ENCODE measurements at regions not wholly inside any gene's neighbourhood (a gene's known extent, or its start where the extent isn't known, plus 50 kb on each side); places are given as distances from the start of the nearest gene placed in this dataset.
"Not testable (repeated sequence)": the region's sequence is repeated elsewhere in the genome, so short reads cannot be mapped to it uniquely, and the experiment has no call there.

DNA sequence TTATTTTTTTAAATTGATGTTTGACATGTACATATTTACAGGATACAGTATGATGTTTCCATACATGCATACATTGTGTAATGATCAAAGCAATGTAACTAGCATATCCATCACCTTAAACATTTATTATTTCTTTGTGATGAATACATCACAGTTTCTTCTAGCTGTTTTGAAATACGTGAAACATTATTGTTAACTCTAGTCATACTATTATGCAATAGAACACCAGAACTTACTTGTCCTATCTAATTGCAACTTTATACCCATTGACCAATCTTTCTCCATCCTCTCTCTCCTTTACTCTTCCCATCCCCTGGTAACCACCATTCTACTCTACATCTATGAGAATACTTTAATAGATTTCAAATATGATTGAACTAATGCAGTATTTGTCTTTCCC lies 1942.7 kb downstream of the PCDH9 start (continued):
- TF ChIP-seq, protein P1, sequence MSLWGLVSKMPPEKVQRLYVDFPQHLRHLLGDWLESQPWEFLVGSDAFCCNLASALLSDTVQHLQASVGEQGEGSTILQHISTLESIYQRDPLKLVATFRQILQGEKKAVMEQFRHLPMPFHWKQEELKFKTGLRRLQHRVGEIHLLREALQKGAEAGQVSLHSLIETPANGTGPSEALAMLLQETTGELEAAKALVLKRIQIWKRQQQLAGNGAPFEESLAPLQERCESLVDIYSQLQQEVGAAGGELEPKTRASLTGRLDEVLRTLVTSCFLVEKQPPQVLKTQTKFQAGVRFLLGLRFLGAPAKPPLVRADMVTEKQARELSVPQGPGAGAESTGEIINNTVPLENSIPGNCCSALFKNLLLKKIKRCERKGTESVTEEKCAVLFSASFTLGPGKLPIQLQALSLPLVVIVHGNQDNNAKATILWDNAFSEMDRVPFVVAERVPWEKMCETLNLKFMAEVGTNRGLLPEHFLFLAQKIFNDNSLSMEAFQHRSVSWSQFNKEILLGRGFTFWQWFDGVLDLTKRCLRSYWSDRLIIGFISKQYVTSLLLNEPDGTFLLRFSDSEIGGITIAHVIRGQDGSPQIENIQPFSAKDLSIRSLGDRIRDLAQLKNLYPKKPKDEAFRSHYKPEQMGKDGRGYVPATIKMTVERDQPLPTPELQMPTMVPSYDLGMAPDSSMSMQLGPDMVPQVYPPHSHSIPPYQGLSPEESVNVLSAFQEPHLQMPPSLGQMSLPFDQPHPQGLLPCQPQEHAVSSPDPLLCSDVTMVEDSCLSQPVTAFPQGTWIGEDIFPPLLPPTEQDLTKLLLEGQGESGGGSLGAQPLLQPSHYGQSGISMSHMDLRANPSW (CRISPR knock-in tag; conservative IDR thresholded peaks at IDR 0.05; ENCODE audit: low read depth), result no peak

DNA sequence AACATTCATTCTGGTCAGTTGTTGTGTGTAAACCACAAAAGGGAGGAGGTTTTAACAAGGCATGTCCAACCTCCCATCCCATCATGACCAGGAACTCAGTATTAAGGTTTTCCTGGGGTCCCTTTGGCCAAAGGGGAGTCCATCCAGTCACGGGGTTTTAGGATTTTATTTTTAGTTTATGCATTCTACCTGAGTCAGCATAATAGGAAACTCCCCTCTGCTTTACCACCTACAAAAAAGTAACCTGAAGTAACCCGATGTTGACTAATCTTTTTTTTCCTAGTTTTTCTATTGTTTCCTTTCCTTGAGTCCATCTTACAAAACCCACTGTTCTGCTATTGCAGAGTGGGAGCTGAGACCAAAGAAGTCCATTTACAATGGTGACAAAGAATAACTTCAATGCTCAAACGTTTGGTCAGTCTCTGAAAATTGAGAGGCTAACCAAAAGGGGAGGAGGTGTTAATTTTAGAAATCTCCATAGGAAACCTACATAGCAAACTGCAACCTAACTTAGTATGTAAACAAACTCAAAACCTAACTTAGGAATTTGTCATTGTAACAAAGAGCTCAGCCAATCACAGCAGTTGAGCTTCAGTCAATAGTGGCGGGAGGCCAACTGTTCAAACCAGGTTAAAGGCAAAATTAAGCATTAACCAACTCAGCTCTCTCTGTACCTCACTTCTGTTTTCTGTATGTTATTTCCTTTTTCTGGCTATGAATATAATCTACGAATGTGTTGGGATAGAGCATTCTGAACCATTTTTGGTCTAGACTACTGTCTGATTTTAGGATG lies 1954.1 kb downstream of the PCDH9 start:
- no peak for ATAC-seq

DNA sequence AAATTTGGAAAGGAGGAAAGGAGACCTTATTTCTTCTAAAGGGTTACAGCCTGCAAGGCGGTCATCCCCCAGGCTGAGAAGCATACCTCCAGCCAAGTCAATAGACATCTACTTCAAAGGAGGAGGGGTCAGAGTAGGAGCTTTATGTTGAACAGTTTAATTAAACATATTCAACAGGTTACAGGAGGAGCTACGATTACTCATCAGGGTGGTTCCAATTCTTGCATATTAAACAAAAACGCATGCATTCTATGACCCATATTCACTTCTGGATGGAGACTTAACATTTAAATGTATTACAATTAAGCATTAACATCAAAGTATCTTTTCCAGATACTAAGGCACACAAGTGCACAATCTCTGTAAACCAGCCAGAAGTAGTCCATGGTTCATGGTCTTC lies 1955.0 kb downstream of the PCDH9 start:
- ChIA-PET POLR2A (no interaction called here), CTCF (no interaction called here)
- Mint-ChIP-seq H3K27ac (no peak overlapping the region), H3K27me3 (ENCODE audit: low read depth) (peaks cover 2% of the 10 kb centered on the region), H3K9me3 (peaks cover 41% of the 10 kb centered on the region), H3K4me3 (no peak overlapping the region), H3K36me3 (peaks cover 24% of the 10 kb centered on the region), H3K4me1 (no peaks in the 10 kb centered on the region)
- TF ChIP-seq SOX15 (CRISPR knock-in tag; IDR thresholded peaks at IDR 0.05), result no peak
- TF ChIP-seq, protein P2, sequence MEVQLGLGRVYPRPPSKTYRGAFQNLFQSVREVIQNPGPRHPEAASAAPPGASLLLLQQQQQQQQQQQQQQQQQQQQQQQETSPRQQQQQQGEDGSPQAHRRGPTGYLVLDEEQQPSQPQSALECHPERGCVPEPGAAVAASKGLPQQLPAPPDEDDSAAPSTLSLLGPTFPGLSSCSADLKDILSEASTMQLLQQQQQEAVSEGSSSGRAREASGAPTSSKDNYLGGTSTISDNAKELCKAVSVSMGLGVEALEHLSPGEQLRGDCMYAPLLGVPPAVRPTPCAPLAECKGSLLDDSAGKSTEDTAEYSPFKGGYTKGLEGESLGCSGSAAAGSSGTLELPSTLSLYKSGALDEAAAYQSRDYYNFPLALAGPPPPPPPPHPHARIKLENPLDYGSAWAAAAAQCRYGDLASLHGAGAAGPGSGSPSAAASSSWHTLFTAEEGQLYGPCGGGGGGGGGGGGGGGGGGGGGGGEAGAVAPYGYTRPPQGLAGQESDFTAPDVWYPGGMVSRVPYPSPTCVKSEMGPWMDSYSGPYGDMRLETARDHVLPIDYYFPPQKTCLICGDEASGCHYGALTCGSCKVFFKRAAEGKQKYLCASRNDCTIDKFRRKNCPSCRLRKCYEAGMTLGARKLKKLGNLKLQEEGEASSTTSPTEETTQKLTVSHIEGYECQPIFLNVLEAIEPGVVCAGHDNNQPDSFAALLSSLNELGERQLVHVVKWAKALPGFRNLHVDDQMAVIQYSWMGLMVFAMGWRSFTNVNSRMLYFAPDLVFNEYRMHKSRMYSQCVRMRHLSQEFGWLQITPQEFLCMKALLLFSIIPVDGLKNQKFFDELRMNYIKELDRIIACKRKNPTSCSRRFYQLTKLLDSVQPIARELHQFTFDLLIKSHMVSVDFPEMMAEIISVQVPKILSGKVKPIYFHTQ (CRISPR knock-in tag; IDR thresholded peaks at IDR 0.05), result no peak
- ATAC-seq, result no peak
- DNase-seq (ENCODE audit: low spot score), result no peak

More for the DNA sequence above, 1954.1 kb downstream of the PCDH9 start:
- POLR2A ChIA-PET, result no interaction called here
- Mint-ChIP-seq H3K4me3 (no peak overlapping the region), H3K36me3 (peaks cover 24% of the 10 kb centered on the region), H3K4me1 (no peaks in the 10 kb centered on the region), H3K27me3 (ENCODE audit: low read depth) (peaks cover 2% of the 10 kb centered on the region), H3K27ac (no peak overlapping the region), H3K9me3 (peaks cover 39% of the 10 kb centered on the region)
- TF ChIP-seq TCF7 (CRISPR knock-in tag; IDR thresholded peaks at IDR 0.05; ENCODE audit: low read depth) (no peak), ETV6 (CRISPR knock-in tag; IDR thresholded peaks at IDR 0.05) (no peak), PRRX2 (CRISPR knock-in tag; IDR thresholded peaks at IDR 0.05) (no peak), NR2C2 (CRISPR knock-in tag; IDR thresholded peaks at IDR 0.05) (no peak), TEAD1 (CRISPR knock-in tag; IDR thresholded peaks at IDR 0.05) (no peak), CBFB (CRISPR knock-in tag; IDR thresholded peaks at IDR 0.05; ENCODE audit: low read depth) (no peak), TP53 (CRISPR knock-in tag; IDR thresholded peaks at IDR 0.05) (no peak)
- TF ChIP-seq, protein P3, sequence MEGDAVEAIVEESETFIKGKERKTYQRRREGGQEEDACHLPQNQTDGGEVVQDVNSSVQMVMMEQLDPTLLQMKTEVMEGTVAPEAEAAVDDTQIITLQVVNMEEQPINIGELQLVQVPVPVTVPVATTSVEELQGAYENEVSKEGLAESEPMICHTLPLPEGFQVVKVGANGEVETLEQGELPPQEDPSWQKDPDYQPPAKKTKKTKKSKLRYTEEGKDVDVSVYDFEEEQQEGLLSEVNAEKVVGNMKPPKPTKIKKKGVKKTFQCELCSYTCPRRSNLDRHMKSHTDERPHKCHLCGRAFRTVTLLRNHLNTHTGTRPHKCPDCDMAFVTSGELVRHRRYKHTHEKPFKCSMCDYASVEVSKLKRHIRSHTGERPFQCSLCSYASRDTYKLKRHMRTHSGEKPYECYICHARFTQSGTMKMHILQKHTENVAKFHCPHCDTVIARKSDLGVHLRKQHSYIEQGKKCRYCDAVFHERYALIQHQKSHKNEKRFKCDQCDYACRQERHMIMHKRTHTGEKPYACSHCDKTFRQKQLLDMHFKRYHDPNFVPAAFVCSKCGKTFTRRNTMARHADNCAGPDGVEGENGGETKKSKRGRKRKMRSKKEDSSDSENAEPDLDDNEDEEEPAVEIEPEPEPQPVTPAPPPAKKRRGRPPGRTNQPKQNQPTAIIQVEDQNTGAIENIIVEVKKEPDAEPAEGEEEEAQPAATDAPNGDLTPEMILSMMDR (IDR thresholded peaks at IDR 0.05), result no peak
- TF ChIP-seq, protein P4, sequence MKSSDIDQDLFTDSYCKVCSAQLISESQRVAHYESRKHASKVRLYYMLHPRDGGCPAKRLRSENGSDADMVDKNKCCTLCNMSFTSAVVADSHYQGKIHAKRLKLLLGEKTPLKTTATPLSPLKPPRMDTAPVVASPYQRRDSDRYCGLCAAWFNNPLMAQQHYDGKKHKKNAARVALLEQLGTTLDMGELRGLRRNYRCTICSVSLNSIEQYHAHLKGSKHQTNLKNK (CRISPR knock-in tag; IDR thresholded peaks at IDR 0.05), result no peak
- TF ChIP-seq, protein P5, sequence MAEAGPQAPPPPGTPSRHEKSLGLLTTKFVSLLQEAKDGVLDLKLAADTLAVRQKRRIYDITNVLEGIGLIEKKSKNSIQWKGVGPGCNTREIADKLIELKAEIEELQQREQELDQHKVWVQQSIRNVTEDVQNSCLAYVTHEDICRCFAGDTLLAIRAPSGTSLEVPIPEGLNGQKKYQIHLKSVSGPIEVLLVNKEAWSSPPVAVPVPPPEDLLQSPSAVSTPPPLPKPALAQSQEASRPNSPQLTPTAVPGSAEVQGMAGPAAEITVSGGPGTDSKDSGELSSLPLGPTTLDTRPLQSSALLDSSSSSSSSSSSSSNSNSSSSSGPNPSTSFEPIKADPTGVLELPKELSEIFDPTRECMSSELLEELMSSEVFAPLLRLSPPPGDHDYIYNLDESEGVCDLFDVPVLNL (CRISPR knock-in tag; IDR thresholded peaks at IDR 0.05; ENCODE audit: borderline replicate concordance, low read depth), result no peak
- TF ChIP-seq, protein P6, sequence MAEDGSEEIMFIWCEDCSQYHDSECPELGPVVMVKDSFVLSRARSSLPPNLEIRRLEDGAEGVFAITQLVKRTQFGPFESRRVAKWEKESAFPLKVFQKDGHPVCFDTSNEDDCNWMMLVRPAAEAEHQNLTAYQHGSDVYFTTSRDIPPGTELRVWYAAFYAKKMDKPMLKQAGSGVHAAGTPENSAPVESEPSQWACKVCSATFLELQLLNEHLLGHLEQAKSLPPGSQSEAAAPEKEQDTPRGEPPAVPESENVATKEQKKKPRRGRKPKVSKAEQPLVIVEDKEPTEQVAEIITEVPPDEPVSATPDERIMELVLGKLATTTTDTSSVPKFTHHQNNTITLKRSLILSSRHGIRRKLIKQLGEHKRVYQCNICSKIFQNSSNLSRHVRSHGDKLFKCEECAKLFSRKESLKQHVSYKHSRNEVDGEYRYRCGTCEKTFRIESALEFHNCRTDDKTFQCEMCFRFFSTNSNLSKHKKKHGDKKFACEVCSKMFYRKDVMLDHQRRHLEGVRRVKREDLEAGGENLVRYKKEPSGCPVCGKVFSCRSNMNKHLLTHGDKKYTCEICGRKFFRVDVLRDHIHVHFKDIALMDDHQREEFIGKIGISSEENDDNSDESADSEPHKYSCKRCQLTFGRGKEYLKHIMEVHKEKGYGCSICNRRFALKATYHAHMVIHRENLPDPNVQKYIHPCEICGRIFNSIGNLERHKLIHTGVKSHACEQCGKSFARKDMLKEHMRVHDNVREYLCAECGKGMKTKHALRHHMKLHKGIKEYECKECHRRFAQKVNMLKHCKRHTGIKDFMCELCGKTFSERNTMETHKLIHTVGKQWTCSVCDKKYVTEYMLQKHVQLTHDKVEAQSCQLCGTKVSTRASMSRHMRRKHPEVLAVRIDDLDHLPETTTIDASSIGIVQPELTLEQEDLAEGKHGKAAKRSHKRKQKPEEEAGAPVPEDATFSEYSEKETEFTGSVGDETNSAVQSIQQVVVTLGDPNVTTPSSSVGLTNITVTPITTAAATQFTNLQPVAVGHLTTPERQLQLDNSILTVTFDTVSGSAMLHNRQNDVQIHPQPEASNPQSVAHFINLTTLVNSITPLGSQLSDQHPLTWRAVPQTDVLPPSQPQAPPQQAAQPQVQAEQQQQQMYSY (CRISPR knock-in tag; IDR thresholded peaks at IDR 0.05), result no peak
- no peak for DNase-seq (ENCODE audit: low spot score)
- CTCF ChIA-PET, result no interaction called here

DNA sequence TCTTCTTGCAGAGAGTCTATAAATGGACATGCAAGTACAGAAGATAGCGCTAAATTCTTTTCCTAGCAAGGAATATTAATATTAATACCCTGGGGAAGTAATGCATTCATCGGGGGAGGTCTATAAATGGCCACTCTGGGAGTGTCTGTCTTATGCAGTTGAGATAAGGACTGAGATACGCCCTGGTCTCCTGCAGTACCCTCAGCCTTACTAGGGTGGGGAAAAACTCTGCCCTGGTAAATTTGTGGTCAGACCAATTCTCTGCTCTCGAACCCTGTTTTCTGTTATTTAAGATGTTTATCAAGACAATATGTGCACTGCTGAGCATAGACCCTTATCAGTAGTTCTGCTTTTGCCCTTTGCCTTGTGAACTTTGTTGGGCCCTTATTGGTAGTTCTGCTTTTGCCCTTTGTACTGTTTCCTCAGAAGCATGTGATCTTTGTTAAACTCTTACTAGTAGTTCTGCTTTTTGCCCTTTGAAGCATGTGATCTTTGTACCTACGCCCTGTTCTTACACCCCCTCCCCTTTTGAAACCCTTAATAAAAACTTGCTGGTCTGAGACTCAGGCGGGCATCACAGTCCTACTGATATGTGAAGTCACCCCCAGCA lies 1956.2 kb downstream of the PCDH9 start:
- peaks cover 24% of the 10 kb centered on the region for H3K36me3 Mint-ChIP-seq
- POLR2A ChIA-PET; H3K4me1 Mint-ChIP-seq; DNase-seq (ENCODE audit: low spot score); H3K4me3 Mint-ChIP-seq; H3K27ac Mint-ChIP-seq; H3K27me3 Mint-ChIP-seq (ENCODE audit: low read depth); ATAC-seq; CTCF ChIA-PET: not testable (repeated sequence)
- H3K9me3 Mint-ChIP-seq, result peaks cover 41% of the 10 kb centered on the region
